SK-N-SH treated with all-trans-retinoic acid at 6 μM for 48 hours (cell line): ENCODE measurements at regions not wholly inside any gene's neighbourhood (a gene's known extent, or its start where the extent isn't known, plus 50 kb on each side); places are given as distances from the start of the nearest gene placed in this dataset.

Experiments
- ESRRG ChIP-seq: fragments of 250-450 bp; sonication (Bioruptor Pico); IDR thresholded peaks from 2 replicates; pipeline ENCODE4 v1.6.1; 2021; ENCODE audit warnings: mild to moderate bottlenecking
- PATZ1 ChIP-seq: fragments of 250-450 bp; sonication (Bioruptor Pico); IDR thresholded peaks from 2 replicates; pipeline ENCODE4 v1.8.0; 2020; ENCODE audit warnings: mild to moderate bottlenecking, moderate library complexity, borderline replicate concordance
- PPARA ChIP-seq: fragments of 250-450 bp; sonication (Bioruptor Pico); IDR thresholded peaks from 2 replicates; pipeline ENCODE4 v1.5.0; 2020; ENCODE audit warnings: mild to moderate bottlenecking, borderline replicate concordance
- RARB ChIP-seq: fragments of 250-450 bp; sonication (Bioruptor Pico); IDR thresholded peaks from 2 replicates; pipeline ENCODE4 v1.8.0; 2021; ENCODE audit warnings: mild to moderate bottlenecking, moderate library complexity
- TCF4 ChIP-seq: fragments of 250-450 bp; sonication (Bioruptor Pico); IDR thresholded peaks from 2 replicates; pipeline ENCODE4 v1.8.0; 2021; ENCODE audit warnings: mild to moderate bottlenecking, moderate library complexity, borderline replicate concordance

- TF ChIP-seq ESRRG (CRISPR knock-in tag) (no peak), PATZ1 (CRISPR knock-in tag) (no peak), TCF4 (CRISPR knock-in tag) (no peak), RARB (no peak), PPARA (CRISPR knock-in tag) (no peak)
These were observed 471.0 kb upstream of the SEMA6D start for GRCh38 chr15:47246317-47246716.
